ENCODE measurements at regions not wholly inside any gene's neighbourhood (a gene's known extent, or its start where the extent isn't known, plus 50 kb on each side); places are given as distances from the start of the nearest gene placed in this dataset.
"Not testable (repeated sequence)": the region's sequence is repeated elsewhere in the genome, so short reads cannot be mapped to it uniquely, and the experiment has no call there.

- DNase-seq (ENCODE audit: low read depth in 2 of 2), result no peak
These were observed 52.1 kb downstream of the PWWP3B start for GRCh38 chrX:106220177-106220576.

DNA sequence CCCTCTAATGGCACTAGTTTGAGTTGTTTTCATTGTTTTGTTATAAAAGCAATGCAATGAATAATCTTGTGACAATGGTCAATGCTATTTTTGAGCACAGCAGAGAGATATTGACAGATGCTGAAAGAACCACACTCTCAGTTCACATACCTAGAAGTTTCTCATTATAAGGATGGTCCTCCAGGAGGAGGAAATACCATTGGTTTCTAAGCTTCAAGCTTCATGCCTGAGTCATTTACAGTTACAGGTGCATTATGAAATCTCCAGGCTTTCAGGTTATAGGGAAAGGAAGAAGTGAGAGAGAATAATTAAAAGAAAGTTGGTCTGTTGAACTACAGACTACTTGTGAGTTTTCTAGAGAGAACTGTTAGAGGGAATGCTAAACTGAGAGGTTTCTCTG, 75.3 kb downstream of the PWWP3B start:
- DNase-seq (ENCODE audit: low read depth in 2 of 2), result no peak

GRCh38 chrX:106246511-106246910, 78.4 kb downstream of the PWWP3B start:
- DNase-seq (ENCODE audit: low read depth in 2 of 2), result no peak

DNA sequence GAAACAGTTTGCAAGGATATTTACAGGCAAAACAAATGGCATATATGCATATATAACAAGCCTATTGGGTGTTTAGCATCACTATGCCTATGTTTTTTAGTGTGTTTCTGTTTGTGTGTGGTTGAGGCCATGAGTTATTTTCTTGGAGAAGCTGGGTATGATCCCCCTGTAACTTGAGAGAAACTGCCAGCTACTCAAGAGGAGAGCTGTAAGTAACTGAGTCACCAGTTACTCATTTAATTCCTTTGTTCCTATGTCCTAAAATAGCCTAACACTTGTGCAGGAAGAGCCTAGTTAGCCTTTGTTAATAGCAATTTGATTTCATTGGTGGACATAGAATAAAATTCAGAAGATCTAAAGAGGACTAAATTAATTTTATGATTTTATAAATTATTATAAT, 79.1 kb downstream of the PWWP3B start:
- DNase-seq (ENCODE audit: low read depth in 2 of 2), result no peak

DNA sequence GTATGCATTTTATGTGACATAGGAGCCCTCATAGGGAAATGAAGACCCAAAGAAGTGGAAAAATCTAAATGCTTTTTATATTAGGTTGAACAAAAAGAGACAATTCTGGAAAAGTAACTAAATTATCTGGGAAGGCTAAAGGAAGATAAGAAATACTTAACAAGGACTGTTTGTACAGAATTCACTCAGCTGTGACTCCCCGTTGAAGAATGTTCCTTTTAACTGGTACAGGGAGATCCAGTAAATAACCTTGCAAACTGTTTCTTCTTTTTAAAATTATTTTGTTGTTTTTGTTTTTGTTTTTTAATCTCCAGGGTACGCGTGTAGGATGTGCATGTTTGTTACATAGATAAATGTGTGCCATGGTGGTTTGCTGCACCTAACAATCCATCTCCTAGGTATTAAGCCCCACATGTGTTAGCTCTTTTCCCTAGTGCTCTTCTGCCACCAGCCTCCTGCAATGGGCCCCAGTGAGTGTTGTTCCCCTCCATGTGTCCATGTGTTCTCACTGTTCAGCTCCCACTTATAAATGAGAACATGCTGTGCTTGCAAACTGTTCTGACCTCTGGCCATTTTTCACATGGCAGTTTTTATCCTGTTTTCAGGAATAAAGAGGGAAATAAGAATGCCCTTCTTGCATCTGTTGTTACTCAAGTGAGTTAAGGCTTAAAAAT, 81.7 kb downstream of the PWWP3B start:
- DNase-seq (ENCODE audit: low read depth in 2 of 2), result no peak

- DNase-seq (ENCODE audit: low read depth in 2 of 2), result no peak
These were observed 95.7 kb downstream of the PWWP3B start for GRCh38 chrX:106263817-106264216.

DNA sequence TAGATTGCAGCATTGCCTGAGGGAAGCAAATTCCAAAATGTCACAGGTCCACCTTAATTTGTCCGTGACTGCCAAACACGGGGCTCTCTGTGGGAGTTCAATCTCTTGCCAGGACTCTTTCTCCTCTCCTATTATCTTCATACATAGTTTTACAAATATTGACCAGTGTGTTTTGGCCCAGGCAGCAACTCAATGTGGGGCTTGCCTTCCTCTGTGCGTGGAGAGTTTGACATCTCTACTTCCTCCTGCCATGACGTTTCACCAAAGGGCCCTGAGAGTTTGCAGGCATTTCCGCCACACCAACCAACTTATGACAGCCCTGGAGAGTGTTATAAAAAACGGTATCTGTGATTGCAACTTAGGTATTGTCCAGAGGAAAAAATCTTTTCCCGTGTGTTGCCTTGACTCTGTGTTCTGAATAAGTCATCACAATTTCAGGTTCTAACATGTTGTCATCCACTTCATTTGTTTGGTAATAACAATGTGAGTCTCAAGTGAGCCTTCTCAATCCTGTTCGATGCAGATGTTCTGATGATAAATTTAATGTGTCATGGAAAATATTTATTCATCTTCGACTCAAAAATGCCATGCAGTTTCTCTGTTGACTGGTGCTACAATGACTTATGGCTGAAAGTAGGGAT, 106.0 kb downstream of the PWWP3B start:
- DNase-seq (ENCODE audit: low read depth in 2 of 2), result not testable (repeated sequence)

- DNase-seq (ENCODE audit: low read depth in 2 of 2), result not testable (repeated sequence)
These were observed 107.1 kb downstream of the PWWP3B start for GRCh38 chrX:106275172-106275571.

DNA sequence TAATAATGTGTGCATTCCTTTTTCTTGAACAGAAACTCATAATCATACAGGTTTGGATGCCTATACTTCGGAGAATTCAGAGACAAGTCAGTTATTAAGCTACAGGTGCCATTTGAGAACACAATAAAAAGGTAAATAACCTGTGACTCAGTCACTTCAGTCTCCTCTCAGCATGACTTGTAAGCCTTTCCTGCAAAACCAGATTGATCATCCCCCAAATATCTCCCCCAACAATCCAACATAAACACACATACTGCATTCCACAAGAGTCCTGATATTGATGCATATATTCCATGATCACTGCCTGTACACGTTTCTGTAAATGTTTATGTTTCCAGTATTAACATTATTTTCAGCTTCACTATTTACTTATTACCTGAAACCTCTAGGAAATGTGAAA, 110.8 kb downstream of the PWWP3B start:
- no peak for DNase-seq (ENCODE audit: low read depth in 2 of 2)

DNA sequence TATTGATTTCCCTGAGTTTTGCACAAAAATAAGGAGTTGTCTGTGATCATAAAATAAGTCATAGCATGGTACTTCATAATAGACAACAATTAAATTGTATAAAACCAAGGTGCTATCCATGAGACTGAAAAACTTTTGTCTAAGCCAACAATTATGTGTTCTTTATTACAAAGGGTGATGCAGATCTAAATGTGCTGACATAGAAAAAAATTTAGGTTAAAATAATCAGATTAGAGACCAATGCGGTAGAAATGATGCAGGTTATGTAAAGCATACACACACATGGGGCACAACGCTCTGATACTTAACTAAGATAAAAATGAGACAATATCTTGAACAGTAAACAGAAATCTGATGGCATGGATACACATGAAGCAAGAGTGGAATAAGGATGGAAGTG, 113.3 kb downstream of the PWWP3B start:
- no peak for DNase-seq (ENCODE audit: low read depth in 2 of 2)

- DNase-seq (ENCODE audit: low read depth in 2 of 2), result no peak
These were observed 115.7 kb downstream of the PWWP3B start for GRCh38 chrX:106283841-106284240.

- DNase-seq (ENCODE audit: low read depth in 2 of 2), result no peak
These were observed 116.4 kb downstream of the PWWP3B start for GRCh38 chrX:106284431-106285025.

- no peak for DNase-seq (ENCODE audit: low read depth in 2 of 2)
These were observed 118.0 kb downstream of the PWWP3B start for GRCh38 chrX:106286053-106286650.

DNA sequence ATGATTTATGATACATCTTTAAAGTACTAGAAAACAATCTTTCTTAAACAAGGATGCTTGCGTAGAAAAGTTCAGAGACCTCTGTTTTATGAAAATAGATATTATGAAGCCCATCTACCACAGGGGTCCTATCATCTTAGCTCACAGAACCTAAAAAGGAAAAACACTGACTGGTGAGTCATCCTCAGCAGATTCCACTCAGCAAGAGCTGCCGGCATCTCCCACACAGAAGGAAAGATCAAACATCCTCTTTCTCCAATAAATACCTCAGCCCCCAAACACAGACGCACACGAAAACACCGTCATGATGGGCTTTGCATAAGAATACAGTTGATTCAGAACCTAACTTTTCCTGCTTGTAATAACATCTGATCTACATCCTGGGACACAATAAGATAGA, 122.7 kb downstream of the PWWP3B start:
- DNase-seq (ENCODE audit: low read depth in 2 of 2), result not testable (repeated sequence)

- not testable (repeated sequence) for DNase-seq (ENCODE audit: low read depth in 2 of 2)
These were observed 123.8 kb downstream of the PWWP3B start for GRCh38 chrX:106291779-106292390.

- DNase-seq (ENCODE audit: low read depth in 2 of 2), result no peak
These were observed 132.1 kb downstream of the PWWP3B start for GRCh38 chrX:106300239-106300638.

- no peak for DNase-seq (ENCODE audit: low read depth in 2 of 2)
These were observed 132.6 kb downstream of the PWWP3B start for GRCh38 chrX:106300656-106301055.

DNA sequence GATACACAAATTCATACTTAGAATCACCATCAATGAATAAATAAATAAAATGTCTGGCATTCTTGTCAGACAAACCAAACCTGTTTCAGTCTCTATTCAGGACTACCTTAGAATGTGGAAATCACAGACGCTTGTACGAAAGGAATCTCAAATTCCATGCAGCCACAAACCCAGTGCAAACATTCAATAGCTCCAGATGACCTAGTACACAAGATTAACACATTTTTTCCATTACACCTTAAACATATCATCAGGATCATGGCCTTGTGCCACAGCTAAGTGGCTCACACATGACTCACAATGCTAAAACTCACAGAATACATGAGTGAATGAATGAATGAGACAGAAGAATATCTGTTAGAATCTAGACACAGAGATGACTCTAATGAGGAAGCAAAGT, 134.2 kb downstream of the PWWP3B start:
- DNase-seq (ENCODE audit: low read depth in 2 of 2), result no peak

DNA sequence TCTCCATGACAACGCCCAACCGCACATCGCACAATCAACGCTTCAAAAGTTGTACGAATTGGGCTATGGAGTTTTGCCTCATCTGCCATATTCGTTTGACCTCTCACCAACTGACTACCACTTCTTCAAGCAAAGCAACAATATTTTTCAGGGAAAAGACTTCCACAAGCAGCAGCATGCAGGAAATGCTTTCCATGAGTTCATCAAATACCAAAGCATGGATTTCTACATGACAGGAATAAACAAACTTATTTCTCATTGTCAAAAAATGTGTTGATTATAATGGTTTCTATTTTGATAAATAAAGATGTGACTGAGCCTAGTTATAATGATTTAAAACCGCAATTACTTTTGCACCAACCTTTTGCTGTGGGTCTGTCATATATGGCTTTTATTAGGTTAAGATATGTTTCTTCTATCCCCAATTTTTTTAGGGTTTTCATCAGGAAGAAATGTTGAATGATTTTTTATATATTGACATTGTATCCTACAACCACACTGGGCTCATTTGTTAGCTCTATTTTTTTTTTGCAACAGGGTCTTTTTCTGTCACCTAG, 138.4 kb downstream of the PWWP3B start:
- DNase-seq (ENCODE audit: low read depth in 2 of 2), result no peak

DNA sequence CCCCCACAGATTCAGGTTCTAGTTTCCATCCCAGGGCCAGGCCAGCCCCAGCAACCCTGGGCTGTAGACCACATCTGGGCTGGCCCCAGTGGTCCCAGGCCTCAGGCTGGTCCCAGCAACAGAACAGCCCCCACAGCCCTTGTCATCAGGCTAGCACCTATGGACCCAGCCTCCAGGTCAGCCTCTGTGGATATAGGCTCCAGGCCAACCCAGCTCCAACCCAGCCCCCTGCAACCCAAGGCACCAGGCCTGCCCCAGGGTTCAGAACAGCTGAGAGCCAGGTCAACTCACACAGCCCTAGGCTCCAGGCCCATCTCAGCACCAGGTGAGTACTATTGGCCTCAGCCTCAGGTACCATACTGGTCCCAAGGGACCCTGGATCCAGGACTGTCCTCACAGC, 155.3 kb downstream of the PWWP3B start:
- no peak for DNase-seq (ENCODE audit: low read depth in 2 of 2)

DNA sequence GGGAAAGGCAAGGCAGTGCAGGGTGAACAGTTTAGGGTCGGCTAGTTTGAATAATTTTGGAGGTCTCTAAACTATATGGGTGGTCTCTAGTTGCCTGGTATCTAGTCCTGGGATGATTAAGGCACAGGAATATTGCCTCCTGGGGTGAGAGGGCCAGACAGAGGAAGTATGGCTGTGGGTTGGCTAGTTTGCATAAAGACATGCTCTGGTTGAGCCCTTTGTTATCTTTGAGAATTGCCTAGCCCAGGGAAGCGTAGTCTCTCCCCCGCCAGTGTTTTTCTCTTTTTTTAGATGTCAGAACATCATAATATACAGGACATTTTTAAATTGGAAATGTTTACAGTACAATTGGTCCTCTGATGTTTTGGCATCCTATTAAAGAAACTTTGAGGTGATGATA, 163.5 kb downstream of the PWWP3B start:
- DNase-seq (ENCODE audit: low read depth in 2 of 2), result no peak

DNA sequence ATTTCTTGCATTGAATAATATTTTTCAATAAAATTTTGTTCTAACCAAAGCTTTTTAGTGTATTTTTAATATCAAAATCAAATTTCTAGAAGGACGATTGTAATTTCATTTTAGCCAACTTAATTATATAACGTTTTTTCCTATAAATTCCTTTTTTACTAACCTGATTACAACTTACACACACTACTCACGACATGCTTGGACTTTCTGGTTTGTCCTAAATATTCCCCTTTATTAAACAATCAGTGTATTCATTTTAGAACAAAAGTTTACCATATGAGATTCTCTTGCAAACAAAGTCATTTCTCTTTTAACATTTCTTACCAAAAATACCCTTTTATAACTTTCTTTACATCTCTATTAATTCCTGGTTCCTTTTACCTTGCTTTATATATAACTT, 173.7 kb downstream of the PWWP3B start:
- DNase-seq (ENCODE audit: low read depth in 2 of 2), result no peak

All from dermis microvascular lymphatic vessel endothelial cell (primary cell).